Neuronal stem cell (in vitro differentiated cells): ENCODE measurements at regions not wholly inside any gene's neighbourhood (a gene's known extent, or its start where the extent isn't known, plus 50 kb on each side); places are given as distances from the start of the nearest gene placed in this dataset.

ENCODE experiments used
- DNase-seq: peaks from one replicate; pipeline ENCODE4 v3.0.0-alpha.2; 2013; ENCODE audit warnings: low spot score
- H2AFZ ChIP-seq: one replicate; pipeline ENCODE4 v1.6.1; 2013; ENCODE audit warnings: mild to moderate bottlenecking, low read length, inconsistent platforms
- H2AK5ac ChIP-seq: 2 replicates; pipeline ENCODE4 v1.6.1; 2013; ENCODE audit warnings: low read depth, mild to moderate bottlenecking, inconsistent platforms, low read length, moderate library complexity, mixed read lengths
- H2BK120ac ChIP-seq: 2 replicates; pipeline ENCODE4 v1.6.1; 2013; ENCODE audit warnings: low read depth, mild to moderate bottlenecking, inconsistent platforms, low read length, moderate library complexity, mixed read lengths
- H2BK12ac ChIP-seq: one replicate; pipeline ENCODE4 v1.6.1; 2013; ENCODE audit warnings: low read length, inconsistent platforms
- H2BK15ac ChIP-seq: 2 replicates; pipeline ENCODE4 v1.6.1; 2013; ENCODE audit warnings: mild to moderate bottlenecking, low read length, inconsistent platforms, mixed read lengths
- H2BK5ac ChIP-seq: one replicate; pipeline ENCODE4 v1.6.1; 2013; ENCODE audit warnings: inconsistent platforms, mild to moderate bottlenecking, low read length, moderate library complexity
- H3K14ac ChIP-seq: one replicate; pipeline ENCODE4 v1.6.1; 2013; ENCODE audit warnings: low read length, inconsistent platforms
- H3K18ac ChIP-seq: 2 replicates; pipeline ENCODE4 v1.6.1; 2013; ENCODE audit warnings: low read length, inconsistent platforms
- H3K23ac ChIP-seq: 2 replicates; pipeline ENCODE4 v1.6.1; 2013; ENCODE audit warnings: low read depth, mild to moderate bottlenecking, mixed read lengths, low read length, inconsistent platforms; ENCODE audit not compliant: poor library complexity
- H3K27ac ChIP-seq: replicated peaks from 3 replicates; pipeline ENCODE4 v1.5.1; 2013; ENCODE audit warnings: low read length, inconsistent platforms
- H3K27me3 ChIP-seq, 3 experiments: 2 replicates each; pipeline ENCODE4 v1.6.1; 2013; ENCODE audit warnings: low read length in 3 of 3, mild to moderate bottlenecking in 2 of 3, inconsistent platforms in 1 of 3, low read depth in 1 of 3, mixed read lengths in 1 of 3, moderate library complexity in 1 of 3; ENCODE audit not compliant: control insufficient read depth in 3 of 3, insufficient read depth in 3 of 3
- H3K36me3 ChIP-seq, 2 donors: replicated peaks in 1 of 2; 2 replicates each; pipeline ENCODE4 v1.6.1; 2013; ENCODE audit warnings: low read length in 2 of 2; ENCODE audit not compliant: control insufficient read depth in 2 of 2, insufficient read depth in 2 of 2
- H3K4ac ChIP-seq: 2 replicates; pipeline ENCODE4 v1.6.1; 2013; ENCODE audit warnings: inconsistent platforms, mild to moderate bottlenecking, low read length, moderate library complexity
- H3K4me1 ChIP-seq, 2 donors: 1 replicate in 1 of 2; 2 replicates in 1 of 2; pipeline ENCODE4 v1.6.1; 2013; ENCODE audit warnings: low read length in 2 of 2, low read depth in 1 of 2; ENCODE audit not compliant: control insufficient read depth in 2 of 2, insufficient read depth in 1 of 2
- H3K4me2 ChIP-seq: one replicate; pipeline ENCODE4 v1.6.1; 2013; ENCODE audit warnings: mild to moderate bottlenecking, low read length, inconsistent platforms; ENCODE audit not compliant: insufficient read depth, poor library complexity, severe bottlenecking
- H3K4me3 ChIP-seq, 2 donors: 2 replicates each; pipeline ENCODE4 v1.5.1; 2013; ENCODE audit warnings: low read length in 2 of 2, mild to moderate bottlenecking in 2 of 2, inconsistent platforms in 1 of 2, moderate library complexity in 1 of 2
- H3K79me1 ChIP-seq: one replicate; pipeline ENCODE4 v1.6.1; 2013; ENCODE audit warnings: low read depth, mild to moderate bottlenecking, inconsistent platforms, low read length, moderate library complexity
- H3K9ac ChIP-seq: one replicate; pipeline ENCODE4 v1.6.1; 2013; ENCODE audit warnings: mild to moderate bottlenecking, low read depth, low read length, inconsistent platforms; ENCODE audit not compliant: poor library complexity
- H3K9me3 ChIP-seq, 2 donors: replicated peaks in 1 of 2; 2 replicates each; pipeline versions ENCODE3 to v1.6.1; 2013; ENCODE audit warnings: low read length in 2 of 2, mild to moderate bottlenecking in 2 of 2, inconsistent platforms in 1 of 2, low read depth in 1 of 2, mixed read lengths in 1 of 2, moderate library complexity in 1 of 2; ENCODE audit not compliant: control insufficient read depth in 2 of 2, insufficient read depth in 1 of 2
- H4K8ac ChIP-seq: one replicate; pipeline ENCODE4 v1.6.1; 2013; ENCODE audit warnings: low read depth, mild to moderate bottlenecking, inconsistent platforms, low read length, moderate library complexity
- H4K91ac ChIP-seq: one replicate; pipeline ENCODE4 v1.6.1; 2013; ENCODE audit warnings: low read length, low read depth, mild to moderate bottlenecking, inconsistent platforms; ENCODE audit not compliant: poor library complexity
- WGBS, 2 donors: extraction: QIAGEN DNeasy Blood & Tissue Kit; methylation state at CpG; one replicate each; pipeline ENCODE4 v1.1.7; 2013; ENCODE audit warnings: missing lambda C conversion rate in 2 of 2, mixed read lengths in 1 of 2; ENCODE audit not compliant: insufficient read length in 2 of 2, insufficient replicate concordance in 1 of 2; ENCODE audit errors: extremely low coverage in 2 of 2; 5-methylcytosine and 5-hydroxymethylcytosine counted together

DNA sequence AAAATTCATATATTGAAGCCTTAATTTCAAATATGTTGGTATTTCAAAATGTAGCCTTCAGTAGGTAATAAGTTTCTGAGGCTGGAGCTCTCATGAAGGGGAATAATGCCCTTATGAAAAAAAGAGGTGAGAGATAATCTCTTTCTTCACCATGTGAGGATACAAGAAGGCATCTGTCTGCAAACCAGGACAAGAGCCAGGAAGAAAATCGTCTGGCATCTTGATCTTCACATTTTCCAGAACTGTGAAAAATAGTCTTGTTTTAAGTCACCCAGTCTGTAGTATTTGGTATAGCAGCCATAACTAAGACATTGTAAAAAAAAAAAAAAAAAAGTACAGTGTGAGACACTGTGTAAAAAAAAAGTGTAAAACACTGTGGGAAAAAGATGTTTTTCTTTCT is 768.9 kb downstream of the TAF11L14 start:
- no CpG with 5 or more reads among the region's 1 CpG for WGBS, 2 donors
- no peak overlapping the region for H2AFZ ChIP-seq
- no peak overlapping the region for H3K18ac ChIP-seq
- no peaks in the 10 kb centered on the region for H3K9me3 ChIP-seq
- H3K23ac ChIP-seq = no peak overlapping the region
- H2BK5ac ChIP-seq = no peak overlapping the region
- no peak overlapping the region for H3K9ac ChIP-seq
- H3K4me3 ChIP-seq = no peak overlapping the region
- H3K27ac ChIP-seq = no peak overlapping the region
- H4K91ac ChIP-seq = no peak overlapping the region
- H3K4me1 ChIP-seq = no peaks in the 10 kb centered on the region
- no peak for DNase-seq
- H3K36me3 ChIP-seq = no peaks in the 10 kb centered on the region
- no peak overlapping the region for H2BK15ac ChIP-seq
- no peak overlapping the region for H3K4ac ChIP-seq
- H2AK5ac ChIP-seq = no peak overlapping the region
- H3K4me2 ChIP-seq = no peak overlapping the region
- no peak overlapping the region for H2BK12ac ChIP-seq
- peaks cover 0 to 2% (median 0%) of the 10 kb centered on the region in 3 experiments for H3K27me3 ChIP-seq
- H2BK120ac ChIP-seq = no peak overlapping the region
- H3K79me1 ChIP-seq = no peaks in the 10 kb centered on the region
- no peak overlapping the region for H4K8ac ChIP-seq
- no peak overlapping the region for H3K14ac ChIP-seq

DNA sequence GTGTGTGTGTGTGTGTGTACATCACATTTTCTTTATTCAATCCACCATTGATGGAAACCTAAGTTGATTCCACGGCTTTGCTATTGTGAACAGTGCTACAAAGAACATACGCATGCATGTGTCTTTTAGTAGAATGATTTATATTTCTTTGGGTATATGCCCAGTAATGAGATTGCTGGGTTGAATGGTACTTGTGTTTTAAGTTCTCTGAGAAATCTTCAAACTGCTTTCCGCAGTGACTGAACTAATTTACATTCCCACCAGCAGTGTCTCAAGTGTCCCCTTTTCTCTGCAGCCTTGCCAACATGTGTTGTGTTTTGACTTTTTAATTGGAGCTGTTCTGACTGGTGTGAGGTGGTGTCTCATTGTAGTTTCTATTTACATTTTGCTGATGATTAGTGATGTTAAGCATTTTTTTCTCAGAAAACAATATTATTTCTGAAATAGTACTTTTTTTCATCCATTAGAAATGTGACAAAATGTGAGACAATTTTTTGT is 769.7 kb downstream of the TAF11L14 start:
- H3K9ac ChIP-seq = no peak overlapping the region
- no peak overlapping the region for H3K4me3 ChIP-seq
- H2BK12ac ChIP-seq = no peak overlapping the region
- H3K27ac ChIP-seq = no peak overlapping the region
- no peak overlapping the region for H2AK5ac ChIP-seq
- no peak overlapping the region for H3K4me2 ChIP-seq
- H2BK15ac ChIP-seq = no peak overlapping the region
- no CpG with 5 or more reads among the region's 3 CpGs for WGBS, 2 donors
- H3K18ac ChIP-seq = no peak overlapping the region
- H3K36me3 ChIP-seq = no peaks in the 10 kb centered on the region
- H2AFZ ChIP-seq = no peak overlapping the region
- H3K4me1 ChIP-seq = no peaks in the 10 kb centered on the region
- H3K27me3 ChIP-seq = peaks cover 0 to 2% (median 0%) of the 10 kb centered on the region in 3 experiments
- H4K8ac ChIP-seq = no peak overlapping the region
- no peak overlapping the region for H3K23ac ChIP-seq
- H2BK120ac ChIP-seq = no peak overlapping the region
- H2BK5ac ChIP-seq = no peak overlapping the region
- H3K9me3 ChIP-seq = no peaks in the 10 kb centered on the region
- H3K14ac ChIP-seq = no peak overlapping the region
- no peak overlapping the region for H4K91ac ChIP-seq
- DNase-seq = no peak
- H3K79me1 ChIP-seq = no peaks in the 10 kb centered on the region
- no peak overlapping the region for H3K4ac ChIP-seq

DNA sequence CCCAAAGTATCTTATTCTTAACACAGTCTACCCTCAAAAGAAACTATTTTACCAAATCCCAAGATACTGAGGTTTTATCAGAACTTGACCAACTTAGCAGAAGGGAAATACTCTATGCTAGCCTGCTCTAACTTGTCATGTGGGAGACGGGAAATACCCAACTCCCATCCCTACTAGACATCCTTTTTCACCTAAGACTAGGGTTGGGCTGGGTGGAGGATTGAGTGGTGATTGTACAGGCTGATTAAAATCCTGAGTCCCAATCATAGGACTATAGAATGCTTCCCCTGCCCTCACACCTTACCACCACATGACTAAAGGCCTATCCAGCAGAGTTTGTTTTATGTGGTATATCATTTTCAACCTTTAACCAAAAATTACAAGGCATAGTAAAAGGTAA is 786.5 kb downstream of the TAF11L14 start:
- Histone ChIP-seq H3K79me1 (no peaks in the 10 kb centered on the region), H4K91ac (no peak overlapping the region), H3K23ac (no peak overlapping the region), H2BK12ac (no peak overlapping the region), H4K8ac (no peak overlapping the region), H3K4me2 (no peak overlapping the region), H2AK5ac (no peak overlapping the region), H3K9ac (no peak overlapping the region), H3K4me3 (no peak overlapping the region), H3K4ac (no peak overlapping the region), H2BK15ac (no peak overlapping the region), H3K27me3 (no peaks in the 10 kb centered on the region), H2AFZ (no peak overlapping the region), H3K18ac (no peak overlapping the region), H3K4me1 (no peaks in the 10 kb centered on the region), H3K36me3 (no peaks in the 10 kb centered on the region), H3K14ac (no peak overlapping the region), H2BK5ac (no peak overlapping the region), H2BK120ac (no peak overlapping the region), H3K9me3 (no peaks in the 10 kb centered on the region), H3K27ac (no peak overlapping the region)
- no CpG with 5 or more reads among the region's 1 CpG for WGBS, 2 donors
- no peak for DNase-seq

GRCh38 chr5:18433336-18433735 is 799.1 kb downstream of the TAF11L14 start:
- Histone ChIP-seq H3K27me3 (no peaks in the 10 kb centered on the region), H2AK5ac (no peak overlapping the region), H2AFZ (no peak overlapping the region), H2BK120ac (no peak overlapping the region), H3K4ac (no peak overlapping the region), H3K27ac (no peak overlapping the region), H3K79me1 (no peaks in the 10 kb centered on the region), H4K8ac (no peak overlapping the region), H3K4me1 (no peaks in the 10 kb centered on the region), H3K18ac (no peak overlapping the region), H3K9ac (no peak overlapping the region), H3K9me3 (no peaks in the 10 kb centered on the region), H3K4me2 (no peak overlapping the region), H3K4me3 (no peak overlapping the region), H3K23ac (no peak overlapping the region), H2BK5ac (no peak overlapping the region), H3K36me3 (no peaks in the 10 kb centered on the region), H3K14ac (no peak overlapping the region), H4K91ac (no peak overlapping the region), H2BK12ac (no peak overlapping the region), H2BK15ac (no peak overlapping the region)
- DNase-seq = no peak
